Liver (tissue), 7 donors: ENCODE measurements at regions not wholly inside any gene's neighbourhood (a gene's known extent, or its start where the extent isn't known, plus 50 kb on each side); places are given as distances from the start of the nearest gene placed in this dataset.

Experiments used
- DNase-seq: peaks from one replicate; pipeline ENCODE4 v3.0.0-alpha.2; 2017; ENCODE audit warnings: low spot score
- H3K27ac ChIP-seq, 2 donors: one replicate each; pipeline ENCODE4 v1.7.0; 2013; ENCODE audit warnings: inconsistent platforms in 2 of 2, low read length in 2 of 2, control low read depth in 1 of 2, low read depth in 1 of 2, mild to moderate bottlenecking in 1 of 2
- H3K27me3 ChIP-seq, 4 donors: one replicate each; pipeline versions ENCODE4 v1.6.1 to v1.7.0; 2013; ENCODE audit warnings: low read length in 3 of 4, inconsistent platforms in 1 of 4, mild to moderate bottlenecking in 1 of 4, moderate library complexity in 1 of 4; ENCODE audit not compliant: control insufficient read depth in 4 of 4, insufficient read depth in 4 of 4
- H3K36me3 ChIP-seq, 4 donors: one replicate each; pipeline versions ENCODE4 v1.6.1 to v1.7.0; 2013; ENCODE audit warnings: low read length in 3 of 4, mild to moderate bottlenecking in 3 of 4, low read depth in 1 of 4, moderate library complexity in 1 of 4; ENCODE audit not compliant: control insufficient read depth in 4 of 4, insufficient read depth in 3 of 4
- H3K4me1 ChIP-seq, 4 donors: one replicate each; pipeline versions ENCODE4 v1.6.1 to v1.7.0; 2013; ENCODE audit warnings: low read length in 3 of 4, mild to moderate bottlenecking in 3 of 4, moderate library complexity in 1 of 4; ENCODE audit not compliant: control insufficient read depth in 4 of 4, insufficient read depth in 4 of 4
- H3K4me3 ChIP-seq, 3 donors: one replicate each; pipeline versions ENCODE4 v1.6.1 to v1.7.0; 2013; ENCODE audit warnings: low read length in 3 of 3, control low read depth in 1 of 3, low read depth in 1 of 3, mild to moderate bottlenecking in 1 of 3
- H3K9ac ChIP-seq, 2 donors: one replicate each; pipeline ENCODE4 v1.7.0; 2013; ENCODE audit warnings: low read length in 2 of 2, mild to moderate bottlenecking in 2 of 2, moderate library complexity in 2 of 2, control low read depth in 1 of 2, low read depth in 1 of 2
- H3K9me3 ChIP-seq, 4 donors: one replicate each; pipeline versions ENCODE4 v1.6.1 to v1.7.0; 2013; ENCODE audit warnings: low read length in 3 of 4; ENCODE audit not compliant: control insufficient read depth in 4 of 4
- EGR1 ChIP-seq, 2 donors: IDR thresholded peaks; 2 replicates each; pipeline ENCODE4 v1.6.1; 2016 to 2018; ENCODE audit warnings: antibody characterized with exemption in 2 of 2, low read depth in 2 of 2
- FOXA1 ChIP-seq: IDR thresholded peaks from 2 replicates; pipeline ENCODE4 v1.6.1; 2016; ENCODE audit warnings: antibody characterized with exemption
- FOXA2 ChIP-seq: IDR thresholded peaks from 2 replicates; pipeline ENCODE4 v1.6.1; 2016; ENCODE audit warnings: antibody characterized with exemption
- HNF4A ChIP-seq, 2 donors: conservative IDR thresholded peaks; 2 replicates each; pipeline ENCODE4 v1.6.1; 2016; ENCODE audit warnings: antibody characterized with exemption in 2 of 2, mild to moderate bottlenecking in 2 of 2
- HNF4G ChIP-seq: IDR thresholded peaks from 2 replicates; pipeline ENCODE4 v1.6.1; 2016; ENCODE audit warnings: antibody characterized with exemption
- JUND ChIP-seq, 2 donors: IDR thresholded peaks; 2 replicates each; pipeline ENCODE4 v1.6.1; 2016; ENCODE audit warnings: antibody characterized with exemption in 2 of 2
- NR2F2 ChIP-seq: IDR thresholded peaks from 2 replicates; pipeline ENCODE4 v1.6.1; 2016; ENCODE audit warnings: antibody characterized with exemption
- RAD21 ChIP-seq, 2 donors: IDR thresholded peaks; 2 replicates each; pipeline ENCODE4 v1.6.1; 2016; ENCODE audit warnings: antibody characterized with exemption in 2 of 2, mild to moderate bottlenecking in 2 of 2
- RXRA ChIP-seq, 2 donors: IDR thresholded peaks; 2 replicates each; pipeline ENCODE4 v1.6.1; 2017 to 2018; ENCODE audit warnings: antibody characterized with exemption in 2 of 2, mild to moderate bottlenecking in 1 of 2
- SP1 ChIP-seq: IDR thresholded peaks from 2 replicates; pipeline ENCODE4 v1.6.1; 2018; ENCODE audit warnings: antibody characterized with exemption, mild to moderate bottlenecking
- TAF1 ChIP-seq: conservative IDR thresholded peaks from 2 replicates; pipeline ENCODE4 v1.6.1; 2016; ENCODE audit warnings: antibody characterized with exemption, mild to moderate bottlenecking
- YY1 ChIP-seq: IDR thresholded peaks from 2 replicates; pipeline ENCODE4 v1.6.1; 2016; ENCODE audit warnings: antibody characterized with exemption, mild to moderate bottlenecking
- WGBS: extraction: QIAGEN DNeasy Blood & Tissue Kit; methylation state at CpG from one replicate; pipeline ENCODE4 v1.1.7; 2013; 5-methylcytosine and 5-hydroxymethylcytosine counted together
- TF ChIP-seq, protein P1 (sequence below): IDR thresholded peaks from 2 replicates; pipeline ENCODE4 v1.6.1; 2016; ENCODE audit warnings: antibody characterized with exemption
- TF ChIP-seq, protein P2 (sequence below): IDR thresholded peaks from 2 replicates; pipeline ENCODE4 v1.6.1; 2016; ENCODE audit warnings: antibody characterized with exemption
- TF ChIP-seq, protein P3 (sequence below): IDR thresholded peaks from 2 replicates; pipeline ENCODE4 v1.6.1; 2016; ENCODE audit warnings: antibody characterized with exemption
- TF ChIP-seq, protein P4 (sequence below): IDR thresholded peaks from 2 replicates; pipeline ENCODE4 v1.6.1; 2016; ENCODE audit warnings: antibody characterized with exemption, mild to moderate bottlenecking
- donor health status: healthy.
- donor health status: healthy.
- donor health status: healthy.
- donor health status: healthy.

DNA sequence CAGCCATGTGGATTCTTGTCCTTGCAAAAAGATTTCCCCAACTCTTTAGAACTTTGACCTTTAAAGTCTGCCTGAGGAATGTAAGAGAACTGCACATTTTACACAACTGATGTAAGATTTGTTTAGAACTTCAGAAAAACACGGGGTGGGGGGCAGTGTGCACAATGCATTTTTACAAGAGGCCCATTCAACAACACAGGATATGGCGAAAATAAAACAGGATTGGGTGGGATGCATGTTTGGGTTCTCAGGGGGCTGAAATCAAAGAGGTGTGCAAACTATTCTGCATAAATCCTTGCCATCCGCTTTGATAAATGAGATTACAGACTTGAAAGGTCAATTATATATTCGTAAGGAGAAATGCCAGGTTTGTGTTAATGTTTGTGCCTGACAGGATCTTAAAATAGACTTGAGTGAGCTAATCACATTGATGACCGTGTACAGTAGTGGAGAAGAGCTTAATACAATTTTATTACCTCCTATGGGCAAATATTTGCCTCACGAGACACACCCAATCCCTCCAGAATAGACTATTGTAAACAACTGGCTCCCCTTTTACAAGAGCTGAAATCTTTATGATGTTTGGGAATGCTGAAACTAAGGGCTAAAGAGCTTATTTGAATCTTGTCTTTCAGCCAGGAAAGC, 184.1 kb upstream of the LEF1 start:
- no peaks in the 10 kb centered on the region for H3K36me3 ChIP-seq
- H3K27me3 ChIP-seq = peaks cover 0 to 5% (median 0%) of the 10 kb centered on the region in 4 donors
- TF ChIP-seq, protein P1, sequence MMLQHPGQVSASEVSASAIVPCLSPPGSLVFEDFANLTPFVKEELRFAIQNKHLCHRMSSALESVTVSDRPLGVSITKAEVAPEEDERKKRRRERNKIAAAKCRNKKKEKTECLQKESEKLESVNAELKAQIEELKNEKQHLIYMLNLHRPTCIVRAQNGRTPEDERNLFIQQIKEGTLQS = no peak
- TF ChIP-seq, protein P2, sequence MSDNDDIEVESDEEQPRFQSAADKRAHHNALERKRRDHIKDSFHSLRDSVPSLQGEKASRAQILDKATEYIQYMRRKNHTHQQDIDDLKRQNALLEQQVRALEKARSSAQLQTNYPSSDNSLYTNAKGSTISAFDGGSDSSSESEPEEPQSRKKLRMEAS = no peak
- TF ChIP-seq TAF1 (no peak), HNF4A (conservative IDR thresholded peaks at IDR 0.05) (no peak), HNF4G (no peak)
- H3K4me3 ChIP-seq = no peak overlapping the region
- H3K9ac ChIP-seq = no peak overlapping the region
- WGBS = 63% methylated on average over 6 of the region's 6 CpGs
- no peak overlapping the region for H3K27ac ChIP-seq
- no peak for DNase-seq
- no peaks in the 10 kb centered on the region for H3K4me1 ChIP-seq
- H3K9me3 ChIP-seq = no peaks in the 10 kb centered on the region

DNA sequence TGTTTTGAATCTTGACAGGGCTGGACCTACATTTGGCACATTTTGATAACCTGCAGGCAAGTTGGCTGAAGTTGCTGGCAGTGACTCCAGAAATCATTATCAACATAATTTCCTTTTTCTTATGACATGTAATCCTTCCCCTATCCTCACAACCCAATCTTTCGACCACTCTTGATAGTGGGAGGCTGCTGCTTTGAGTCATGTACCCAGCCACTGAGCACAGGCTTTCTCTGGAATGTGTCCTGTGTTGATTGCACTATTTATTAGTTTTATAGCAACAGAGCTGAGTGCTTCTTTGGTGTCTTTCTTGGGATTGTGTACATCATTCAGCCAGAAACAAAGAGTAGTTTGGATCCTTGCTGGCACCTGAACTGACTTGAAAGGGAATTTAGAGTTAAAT, 183.1 kb upstream of the LEF1 start:
- 41% methylated on average over 1 of the region's 1 CpG for WGBS
- no peak for DNase-seq
- TF ChIP-seq TAF1 (no peak), YY1 (no peak), RXRA (IDR thresholded peaks at IDR 0.05) (no peak), FOXA2 (no peak), HNF4G (no peak), RAD21 (IDR thresholded peaks at IDR 0.05) (no peak), HNF4A (conservative IDR thresholded peaks at IDR 0.05) (no peak), EGR1 (IDR thresholded peaks at IDR 0.05; ENCODE audit: low read depth in 2 of 2) (no peak), JUND (IDR thresholded peaks at IDR 0.05) (no peak), NR2F2 (no peak)
- TF ChIP-seq, protein P2 = no peak
- TF ChIP-seq, protein P3, sequence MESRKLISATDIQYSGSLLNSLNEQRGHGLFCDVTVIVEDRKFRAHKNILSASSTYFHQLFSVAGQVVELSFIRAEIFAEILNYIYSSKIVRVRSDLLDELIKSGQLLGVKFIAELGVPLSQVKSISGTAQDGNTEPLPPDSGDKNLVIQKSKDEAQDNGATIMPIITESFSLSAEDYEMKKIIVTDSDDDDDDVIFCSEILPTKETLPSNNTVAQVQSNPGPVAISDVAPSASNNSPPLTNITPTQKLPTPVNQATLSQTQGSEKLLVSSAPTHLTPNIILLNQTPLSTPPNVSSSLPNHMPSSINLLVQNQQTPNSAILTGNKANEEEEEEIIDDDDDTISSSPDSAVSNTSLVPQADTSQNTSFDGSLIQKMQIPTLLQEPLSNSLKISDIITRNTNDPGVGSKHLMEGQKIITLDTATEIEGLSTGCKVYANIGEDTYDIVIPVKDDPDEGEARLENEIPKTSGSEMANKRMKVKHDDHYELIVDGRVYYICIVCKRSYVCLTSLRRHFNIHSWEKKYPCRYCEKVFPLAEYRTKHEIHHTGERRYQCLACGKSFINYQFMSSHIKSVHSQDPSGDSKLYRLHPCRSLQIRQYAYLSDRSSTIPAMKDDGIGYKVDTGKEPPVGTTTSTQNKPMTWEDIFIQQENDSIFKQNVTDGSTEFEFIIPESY = no peak
- peaks cover 0 to 5% (median 0%) of the 10 kb centered on the region in 4 donors for H3K27me3 ChIP-seq
- H3K4me3 ChIP-seq = no peak overlapping the region
- no peaks in the 10 kb centered on the region for H3K9me3 ChIP-seq
- no peak overlapping the region for H3K27ac ChIP-seq
- no peaks in the 10 kb centered on the region for H3K36me3 ChIP-seq
- no peak overlapping the region for H3K9ac ChIP-seq
- H3K4me1 ChIP-seq = no peaks in the 10 kb centered on the region

DNA sequence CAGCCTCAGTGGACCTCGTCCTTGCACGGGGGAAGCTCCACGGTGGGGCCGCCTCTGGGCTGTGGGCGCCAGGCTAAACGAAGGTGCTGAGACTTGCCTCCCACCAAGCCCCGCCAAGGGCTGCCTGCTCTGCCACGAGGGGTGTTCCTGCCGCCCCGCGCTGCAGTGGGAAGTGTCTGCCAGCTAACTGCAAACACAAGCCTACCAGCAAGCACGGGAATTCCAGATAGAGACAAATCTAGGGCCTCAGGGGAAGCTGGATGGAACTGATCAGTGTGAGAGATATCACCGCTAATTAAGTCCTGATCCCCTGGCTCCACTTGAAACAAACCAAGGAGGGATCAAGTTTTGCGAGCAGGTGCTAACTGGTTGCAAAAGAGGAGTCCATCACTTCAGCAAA, 181.6 kb upstream of the LEF1 start:
- Histone ChIP-seq H3K9ac (no peak overlapping the region), H3K4me1 (no peaks in the 10 kb centered on the region), H3K4me3 (no peak overlapping the region), H3K27me3 (peaks cover 0 to 5% (median 0%) of the 10 kb centered on the region in 4 donors), H3K27ac (no peak overlapping the region), H3K36me3 (no peaks in the 10 kb centered on the region), H3K9me3 (no peaks in the 10 kb centered on the region)
- TF ChIP-seq NR2F2 (no peak), FOXA1 (no peak), HNF4G (no peak), TAF1 (no peak), RXRA (IDR thresholded peaks at IDR 0.05) (no peak), HNF4A (conservative IDR thresholded peaks at IDR 0.05) (no peak), FOXA2 (no peak), SP1 (no peak), JUND (IDR thresholded peaks at IDR 0.05) (no peak), YY1 (no peak)
- TF ChIP-seq, protein P3 = no peak
- TF ChIP-seq, protein P4, sequence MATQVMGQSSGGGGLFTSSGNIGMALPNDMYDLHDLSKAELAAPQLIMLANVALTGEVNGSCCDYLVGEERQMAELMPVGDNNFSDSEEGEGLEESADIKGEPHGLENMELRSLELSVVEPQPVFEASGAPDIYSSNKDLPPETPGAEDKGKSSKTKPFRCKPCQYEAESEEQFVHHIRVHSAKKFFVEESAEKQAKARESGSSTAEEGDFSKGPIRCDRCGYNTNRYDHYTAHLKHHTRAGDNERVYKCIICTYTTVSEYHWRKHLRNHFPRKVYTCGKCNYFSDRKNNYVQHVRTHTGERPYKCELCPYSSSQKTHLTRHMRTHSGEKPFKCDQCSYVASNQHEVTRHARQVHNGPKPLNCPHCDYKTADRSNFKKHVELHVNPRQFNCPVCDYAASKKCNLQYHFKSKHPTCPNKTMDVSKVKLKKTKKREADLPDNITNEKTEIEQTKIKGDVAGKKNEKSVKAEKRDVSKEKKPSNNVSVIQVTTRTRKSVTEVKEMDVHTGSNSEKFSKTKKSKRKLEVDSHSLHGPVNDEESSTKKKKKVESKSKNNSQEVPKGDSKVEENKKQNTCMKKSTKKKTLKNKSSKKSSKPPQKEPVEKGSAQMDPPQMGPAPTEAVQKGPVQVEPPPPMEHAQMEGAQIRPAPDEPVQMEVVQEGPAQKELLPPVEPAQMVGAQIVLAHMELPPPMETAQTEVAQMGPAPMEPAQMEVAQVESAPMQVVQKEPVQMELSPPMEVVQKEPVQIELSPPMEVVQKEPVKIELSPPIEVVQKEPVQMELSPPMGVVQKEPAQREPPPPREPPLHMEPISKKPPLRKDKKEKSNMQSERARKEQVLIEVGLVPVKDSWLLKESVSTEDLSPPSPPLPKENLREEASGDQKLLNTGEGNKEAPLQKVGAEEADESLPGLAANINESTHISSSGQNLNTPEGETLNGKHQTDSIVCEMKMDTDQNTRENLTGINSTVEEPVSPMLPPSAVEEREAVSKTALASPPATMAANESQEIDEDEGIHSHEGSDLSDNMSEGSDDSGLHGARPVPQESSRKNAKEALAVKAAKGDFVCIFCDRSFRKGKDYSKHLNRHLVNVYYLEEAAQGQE = no peak
- 59% methylated on average over 14 of the region's 14 CpGs for WGBS
- DNase-seq = no peak
